DND-41 (cell line): ENCODE measurements at regions not wholly inside any gene's neighbourhood (a gene's known extent, or its start where the extent isn't known, plus 50 kb on each side); places are given as distances from the start of the nearest gene placed in this dataset.

Experiments used
- EZH2 ChIP-seq: IDR thresholded peaks from 3 replicates; pipeline ENCODE4 v1.6.1; 2012; ENCODE audit warnings: borderline replicate concordance, low read depth, mild to moderate bottlenecking, moderate library complexity, low read length, inconsistent platforms; ENCODE audit not compliant: severe bottlenecking
- TF ChIP-seq, protein P1 (sequence below): IDR thresholded peaks from 2 replicates; pipeline ENCODE4 v1.5.1; 2012; ENCODE audit warnings: borderline replicate concordance, low read length, moderate library complexity, mild to moderate bottlenecking; ENCODE audit not compliant: poor library complexity, severe bottlenecking; ENCODE audit errors: extremely low read depth

DNA sequence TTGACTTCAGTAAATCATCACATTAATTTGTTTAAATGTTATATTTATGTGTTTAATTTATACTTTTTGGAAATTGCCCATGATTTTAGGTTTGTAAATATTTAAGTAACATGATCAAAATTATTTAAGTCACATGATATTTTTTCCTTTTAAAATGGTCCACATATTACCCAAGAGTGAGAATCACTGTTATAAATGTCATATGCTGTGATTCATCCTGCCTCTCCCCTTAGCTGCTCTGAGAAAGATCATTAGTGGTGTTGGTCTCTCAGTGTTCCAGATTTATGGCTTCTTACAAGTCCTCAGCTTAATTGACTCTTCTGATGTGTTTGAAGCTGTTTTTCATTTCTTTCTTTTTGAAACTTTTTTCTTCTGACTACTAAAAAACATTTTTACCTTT lies 70.1 kb downstream of the SPANXN4 start:
- TF ChIP-seq, protein P1, sequence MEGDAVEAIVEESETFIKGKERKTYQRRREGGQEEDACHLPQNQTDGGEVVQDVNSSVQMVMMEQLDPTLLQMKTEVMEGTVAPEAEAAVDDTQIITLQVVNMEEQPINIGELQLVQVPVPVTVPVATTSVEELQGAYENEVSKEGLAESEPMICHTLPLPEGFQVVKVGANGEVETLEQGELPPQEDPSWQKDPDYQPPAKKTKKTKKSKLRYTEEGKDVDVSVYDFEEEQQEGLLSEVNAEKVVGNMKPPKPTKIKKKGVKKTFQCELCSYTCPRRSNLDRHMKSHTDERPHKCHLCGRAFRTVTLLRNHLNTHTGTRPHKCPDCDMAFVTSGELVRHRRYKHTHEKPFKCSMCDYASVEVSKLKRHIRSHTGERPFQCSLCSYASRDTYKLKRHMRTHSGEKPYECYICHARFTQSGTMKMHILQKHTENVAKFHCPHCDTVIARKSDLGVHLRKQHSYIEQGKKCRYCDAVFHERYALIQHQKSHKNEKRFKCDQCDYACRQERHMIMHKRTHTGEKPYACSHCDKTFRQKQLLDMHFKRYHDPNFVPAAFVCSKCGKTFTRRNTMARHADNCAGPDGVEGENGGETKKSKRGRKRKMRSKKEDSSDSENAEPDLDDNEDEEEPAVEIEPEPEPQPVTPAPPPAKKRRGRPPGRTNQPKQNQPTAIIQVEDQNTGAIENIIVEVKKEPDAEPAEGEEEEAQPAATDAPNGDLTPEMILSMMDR: no peak
- TF ChIP-seq EZH2: no peak
